Duodenal mucosa (tissue), 2 donors: ENCODE measurements at regions not wholly inside any gene's neighbourhood (a gene's known extent, or its start where the extent isn't known, plus 50 kb on each side); places are given as distances from the start of the nearest gene placed in this dataset.

Experiments
- H3K27ac ChIP-seq: one replicate; pipeline ENCODE4 v1.7.0; 2013; ENCODE audit warnings: low read depth, low read length
- H3K27me3 ChIP-seq, 2 donors: one replicate each; pipeline ENCODE4 v1.7.0; 2013; ENCODE audit warnings: low read length in 2 of 2, control low read depth in 1 of 2; ENCODE audit not compliant: insufficient read depth in 2 of 2, control insufficient read depth in 1 of 2
- H3K36me3 ChIP-seq, 2 donors: one replicate each; pipeline ENCODE4 v1.7.0; 2013; ENCODE audit warnings: low read length in 2 of 2, control low read depth in 1 of 2; ENCODE audit not compliant: insufficient read depth in 2 of 2, control insufficient read depth in 1 of 2
- H3K4me1 ChIP-seq, 2 donors: one replicate each; pipeline ENCODE4 v1.7.0; 2013; ENCODE audit warnings: low read length in 2 of 2, control low read depth in 1 of 2; ENCODE audit not compliant: insufficient read depth in 2 of 2, control insufficient read depth in 1 of 2
- H3K4me3 ChIP-seq, 2 donors: one replicate each; pipeline ENCODE4 v1.7.0; 2013; ENCODE audit warnings: low read length in 2 of 2, low read depth in 1 of 2
- H3K9ac ChIP-seq, 2 donors: one replicate each; pipeline ENCODE4 v1.7.0; 2013; ENCODE audit warnings: low read length in 2 of 2, low read depth in 1 of 2
- H3K9me3 ChIP-seq, 2 donors: one replicate each; pipeline ENCODE4 v1.7.0; 2013; ENCODE audit warnings: low read length in 2 of 2, control low read depth in 1 of 2; ENCODE audit not compliant: control insufficient read depth in 1 of 2

DNA sequence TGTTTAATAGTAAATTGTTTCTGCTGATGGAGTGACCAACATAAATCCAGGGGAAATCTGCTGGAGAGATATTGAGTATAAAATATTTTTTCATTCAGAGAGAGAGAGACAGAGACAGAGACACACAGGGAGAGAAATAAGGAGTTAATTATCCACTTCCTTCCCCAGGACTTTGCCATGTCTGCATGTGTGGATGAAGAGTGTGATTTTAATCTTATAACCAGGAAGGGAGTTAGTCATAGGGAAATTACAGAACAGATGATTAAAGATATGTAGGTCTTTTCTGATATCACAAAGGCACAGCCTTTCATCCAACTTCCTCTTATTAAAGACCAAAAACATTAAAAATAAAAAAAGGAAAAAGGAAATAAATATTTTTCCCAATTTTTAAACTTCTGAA, 526.3 kb downstream of the SPRY1 start:
- no peak overlapping the region for H3K27ac ChIP-seq
- no peaks in the 10 kb centered on the region for H3K36me3 ChIP-seq
- H3K9me3 ChIP-seq = no peaks in the 10 kb centered on the region
- no peaks in the 10 kb centered on the region for H3K27me3 ChIP-seq
- H3K9ac ChIP-seq = no peak overlapping the region
- no peaks in the 10 kb centered on the region for H3K4me1 ChIP-seq
- no peak overlapping the region for H3K4me3 ChIP-seq

DNA sequence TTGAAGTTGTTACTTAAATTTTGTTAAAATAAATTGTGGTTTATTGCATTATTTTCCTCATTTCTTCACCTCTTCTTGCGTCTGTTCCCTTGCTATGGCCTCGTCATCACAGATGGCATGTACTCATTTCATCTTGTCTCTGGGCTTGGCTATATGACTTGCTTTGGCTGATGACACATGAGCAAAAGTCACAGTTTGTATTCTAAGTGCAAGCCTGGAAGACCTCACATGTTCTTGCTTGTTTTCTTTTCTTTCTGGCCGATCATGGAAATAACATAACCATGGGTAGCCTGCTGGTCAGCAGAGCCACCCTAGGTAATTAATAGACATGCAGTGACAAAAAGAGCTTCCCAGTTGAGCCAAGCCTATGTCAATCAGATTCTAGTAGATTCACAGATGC, 527.9 kb downstream of the SPRY1 start:
- no peak overlapping the region for H3K9ac ChIP-seq
- no peak overlapping the region for H3K27ac ChIP-seq
- no peaks in the 10 kb centered on the region for H3K4me1 ChIP-seq
- no peaks in the 10 kb centered on the region for H3K9me3 ChIP-seq
- H3K27me3 ChIP-seq = no peaks in the 10 kb centered on the region
- H3K4me3 ChIP-seq = no peak overlapping the region
- no peaks in the 10 kb centered on the region for H3K36me3 ChIP-seq

DNA sequence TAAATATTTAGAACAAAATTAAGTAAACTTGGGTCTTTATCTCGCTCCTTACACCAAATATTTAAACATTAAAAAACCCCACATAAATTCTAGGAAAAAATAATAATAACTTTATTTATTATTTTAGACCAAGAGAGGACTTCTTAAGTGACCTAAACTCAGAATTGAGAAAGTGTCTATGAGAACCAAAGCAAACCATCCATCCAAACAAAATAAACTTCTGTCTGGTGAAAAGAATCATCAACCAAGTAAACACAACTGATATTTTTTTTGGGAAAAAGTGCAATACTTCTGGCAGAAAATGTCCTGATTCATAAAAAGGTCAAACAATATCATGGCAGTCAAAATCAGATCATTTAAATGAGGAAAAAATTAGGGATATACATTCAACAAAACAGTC, 533.0 kb downstream of the SPRY1 start:
- no peak overlapping the region for H3K4me3 ChIP-seq
- no peaks in the 10 kb centered on the region for H3K4me1 ChIP-seq
- H3K36me3 ChIP-seq = no peaks in the 10 kb centered on the region
- no peaks in the 10 kb centered on the region for H3K27me3 ChIP-seq
- H3K9me3 ChIP-seq = no peaks in the 10 kb centered on the region
- H3K9ac ChIP-seq = no peak overlapping the region
- H3K27ac ChIP-seq = no peak overlapping the region

DNA sequence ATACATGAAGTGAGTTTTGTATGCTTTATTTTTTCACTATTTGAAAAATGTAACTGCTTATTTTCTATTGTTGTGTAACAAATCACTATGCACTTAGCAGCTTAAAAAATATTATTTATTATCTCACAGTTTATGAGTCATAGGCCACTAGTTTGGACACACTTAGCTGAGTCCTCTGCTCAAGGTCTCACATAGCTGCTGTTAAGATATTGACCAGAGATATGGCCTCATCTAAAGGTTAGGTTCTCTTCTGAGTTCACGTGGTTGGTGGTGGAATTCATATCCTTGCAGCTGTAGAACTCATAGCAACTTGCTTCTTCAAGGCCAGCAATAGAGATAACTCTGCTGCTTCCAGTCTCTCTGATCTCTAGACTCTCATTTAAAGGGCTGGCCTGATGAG, 534.4 kb downstream of the SPRY1 start:
- Histone ChIP-seq H3K36me3 (no peaks in the 10 kb centered on the region), H3K9ac (no peak overlapping the region), H3K27ac (no peak overlapping the region), H3K27me3 (no peaks in the 10 kb centered on the region), H3K9me3 (no peaks in the 10 kb centered on the region), H3K4me3 (no peak overlapping the region), H3K4me1 (no peaks in the 10 kb centered on the region)

DNA sequence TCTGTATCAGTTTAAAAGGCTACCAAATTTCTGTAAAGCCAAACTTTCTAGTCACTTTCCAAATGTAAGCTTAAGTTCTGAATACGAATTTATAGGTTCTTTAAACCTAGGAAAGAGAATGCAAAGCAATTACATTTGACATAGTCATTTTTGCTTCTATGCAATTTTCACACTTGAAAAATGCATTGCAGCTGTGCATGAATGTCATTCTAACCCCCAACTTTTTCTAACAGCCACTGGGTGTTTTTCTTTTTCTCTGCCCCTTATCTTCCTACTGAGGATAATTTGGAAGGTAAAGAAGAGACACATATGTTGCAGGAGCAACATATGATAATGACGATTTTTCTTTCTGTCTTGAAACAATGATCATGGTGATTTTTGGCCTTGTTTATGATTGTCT, 537.5 kb downstream of the SPRY1 start:
- H3K9ac ChIP-seq = no peak overlapping the region
- peaks cover 0 to 9% of the 10 kb centered on the region in 2 donors for H3K4me1 ChIP-seq
- H3K9me3 ChIP-seq = no peaks in the 10 kb centered on the region

DNA sequence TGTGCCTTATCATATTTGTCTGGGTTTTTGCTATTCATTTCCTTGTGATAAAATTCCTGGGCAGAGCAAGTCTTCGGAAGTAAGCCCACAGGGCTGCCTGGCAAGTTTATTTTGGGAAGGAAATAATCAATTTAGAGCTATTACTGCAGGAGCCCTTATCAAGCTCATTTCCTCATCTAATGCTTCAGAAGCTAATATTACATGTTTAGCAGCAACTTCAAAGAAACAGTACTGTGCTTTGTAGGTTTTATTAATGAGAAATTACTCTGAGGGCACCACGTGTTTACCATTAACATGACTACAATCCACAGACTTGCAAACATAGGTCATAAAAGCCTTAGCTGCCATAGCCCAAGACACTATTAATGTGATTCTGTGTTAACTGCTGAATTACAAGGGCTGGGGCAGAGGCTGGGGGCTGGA, 540.0 kb downstream of the SPRY1 start:
- peaks cover 0 to 9% of the 10 kb centered on the region in 2 donors for H3K4me1 ChIP-seq
- H3K4me3 ChIP-seq = no peak overlapping the region
- no peaks in the 10 kb centered on the region for H3K9me3 ChIP-seq
- H3K27me3 ChIP-seq = no peaks in the 10 kb centered on the region
- no peaks in the 10 kb centered on the region for H3K36me3 ChIP-seq
- no peak overlapping the region for H3K27ac ChIP-seq
- H3K9ac ChIP-seq = no peak overlapping the region

More for the DNA sequence above, 537.5 kb downstream of the SPRY1 start:
- Histone ChIP-seq H3K27me3 (no peaks in the 10 kb centered on the region), H3K36me3 (no peaks in the 10 kb centered on the region), H3K4me3 (no peak overlapping the region), H3K27ac (no peak overlapping the region)

DNA sequence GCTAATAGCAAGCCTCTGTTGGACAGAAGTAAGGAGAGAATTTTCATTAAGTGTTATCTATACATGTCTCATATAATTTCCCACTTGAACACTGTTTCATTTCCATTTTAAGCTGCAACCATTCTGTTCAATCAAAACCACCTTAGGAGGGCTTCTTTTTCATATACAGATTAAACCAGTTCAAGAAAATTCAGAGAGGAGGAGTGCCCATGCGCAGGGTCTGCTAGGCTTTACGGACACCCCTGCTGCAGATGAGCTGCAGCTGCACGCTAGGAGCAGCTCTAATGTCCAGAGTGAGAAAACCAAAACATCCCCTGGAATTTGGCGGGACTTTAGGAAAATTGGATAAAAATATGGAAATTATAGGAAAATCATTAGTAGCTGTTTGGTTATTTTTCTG, 541.0 kb downstream of the SPRY1 start:
- no peak overlapping the region for H3K4me3 ChIP-seq
- no peaks in the 10 kb centered on the region for H3K27me3 ChIP-seq
- H3K9ac ChIP-seq = no peak overlapping the region
- no peaks in the 10 kb centered on the region for H3K36me3 ChIP-seq
- H3K4me1 ChIP-seq = peaks cover 0 to 9% of the 10 kb centered on the region in 2 donors
- H3K27ac ChIP-seq = no peak overlapping the region
- H3K9me3 ChIP-seq = no peaks in the 10 kb centered on the region

DNA sequence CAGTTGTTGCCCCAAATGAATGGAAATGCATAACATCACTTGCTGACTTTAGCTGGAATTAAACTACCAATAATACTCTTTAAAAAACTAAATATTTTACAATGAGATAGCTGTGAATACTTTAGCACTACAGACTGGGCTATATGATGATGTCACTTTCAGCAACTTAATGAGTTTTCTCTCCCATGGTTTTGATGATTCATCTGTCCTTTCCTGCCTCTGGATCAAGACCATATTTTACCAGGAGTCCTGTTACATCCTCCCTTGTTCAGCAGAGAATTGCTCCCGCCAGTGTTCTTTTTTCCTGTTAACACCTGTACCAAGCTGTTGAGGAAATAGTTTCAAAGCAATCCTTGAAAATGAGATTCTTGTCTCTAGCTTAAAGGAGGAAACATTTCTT, 543.0 kb downstream of the SPRY1 start:
- Histone ChIP-seq H3K27me3 (no peaks in the 10 kb centered on the region), H3K4me3 (no peak overlapping the region), H3K9ac (no peak overlapping the region), H3K9me3 (no peaks in the 10 kb centered on the region), H3K36me3 (no peaks in the 10 kb centered on the region), H3K4me1 (peaks cover 0 to 9% of the 10 kb centered on the region in 2 donors), H3K27ac (no peak overlapping the region)

DNA sequence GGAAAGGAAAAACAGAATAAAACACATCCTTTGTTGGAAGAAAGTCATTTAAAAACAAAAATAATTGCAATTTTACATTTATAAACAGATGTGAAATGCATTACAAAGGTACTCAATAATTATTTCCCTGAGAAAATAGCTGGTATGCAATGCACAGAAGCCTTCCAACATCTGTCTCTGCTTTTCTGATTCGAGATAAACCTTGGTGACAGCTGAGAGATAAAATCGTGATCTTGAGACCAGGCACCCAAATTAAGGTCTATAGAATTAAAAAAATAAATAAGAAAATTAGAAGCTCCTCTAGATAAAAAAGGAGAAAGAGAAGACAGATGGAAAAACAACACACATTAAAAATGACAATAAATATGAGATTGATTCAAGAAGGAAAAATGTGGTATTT, 544.0 kb downstream of the SPRY1 start:
- Histone ChIP-seq H3K36me3 (no peaks in the 10 kb centered on the region), H3K9me3 (no peaks in the 10 kb centered on the region), H3K27ac (no peak overlapping the region), H3K27me3 (no peaks in the 10 kb centered on the region), H3K9ac (no peak overlapping the region), H3K4me3 (no peak overlapping the region), H3K4me1 (peaks cover 0 to 9% of the 10 kb centered on the region in 2 donors)

DNA sequence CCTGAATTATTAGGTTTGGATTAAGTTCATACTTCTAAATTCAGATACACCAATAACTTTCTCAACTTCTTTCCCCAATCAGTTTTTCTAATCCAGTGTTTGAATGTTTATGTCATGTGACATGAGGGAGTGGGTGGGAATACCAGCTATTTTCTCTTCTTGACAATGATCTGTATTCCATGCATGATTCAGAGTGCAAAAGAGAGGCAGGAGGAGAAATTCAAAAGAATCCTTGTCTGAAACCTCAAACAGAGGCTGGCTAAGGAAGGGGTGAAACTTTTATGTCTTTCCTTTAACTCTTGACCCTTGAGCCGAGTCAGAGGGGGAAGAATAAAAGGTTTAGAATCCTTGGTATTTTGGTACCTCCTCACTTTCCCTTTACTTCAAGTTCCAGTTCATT, 544.7 kb downstream of the SPRY1 start:
- no peak overlapping the region for H3K27ac ChIP-seq
- H3K9ac ChIP-seq = no peak overlapping the region
- H3K36me3 ChIP-seq = no peaks in the 10 kb centered on the region

DNA sequence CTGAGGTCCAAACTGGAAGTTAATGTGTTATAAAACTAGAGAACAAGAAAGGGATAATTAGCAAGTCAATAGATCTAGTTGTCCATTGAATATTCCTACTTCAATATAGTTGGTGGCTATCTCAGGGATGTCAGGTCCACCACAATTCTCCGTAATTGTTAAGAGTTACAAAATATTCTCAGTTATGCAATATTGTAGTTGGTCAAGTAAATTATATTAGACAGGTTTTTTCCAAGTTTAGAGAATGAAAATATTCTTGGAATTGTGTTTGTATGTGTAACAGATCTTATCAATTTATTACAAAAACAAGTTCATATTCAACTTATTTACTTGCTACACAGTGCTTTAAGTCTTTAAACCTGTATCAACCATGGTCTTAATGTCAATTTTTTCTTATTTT, 547.4 kb downstream of the SPRY1 start:
- H3K27ac ChIP-seq = no peak overlapping the region
- H3K4me1 ChIP-seq = no peaks in the 10 kb centered on the region
- H3K4me3 ChIP-seq = no peak overlapping the region
- H3K27me3 ChIP-seq = no peaks in the 10 kb centered on the region
- no peaks in the 10 kb centered on the region for H3K36me3 ChIP-seq
- H3K9ac ChIP-seq = no peak overlapping the region
- no peaks in the 10 kb centered on the region for H3K9me3 ChIP-seq

More for the DNA sequence above, 544.7 kb downstream of the SPRY1 start:
- H3K9me3 ChIP-seq = no peaks in the 10 kb centered on the region
- no peak overlapping the region for H3K4me3 ChIP-seq
- H3K4me1 ChIP-seq = peaks cover 0 to 9% of the 10 kb centered on the region in 2 donors
- no peaks in the 10 kb centered on the region for H3K27me3 ChIP-seq
